ENCODE measurements at regions not wholly inside any gene's neighbourhood (a gene's known extent, or its start where the extent isn't known, plus 50 kb on each side); places are given as distances from the start of the nearest gene placed in this dataset.

GRCh38 chr14:55951341-55952206 is 166.6 kb upstream of the PELI2 start:
- DNase-seq (ENCODE audit: low read depth): no peak
- H3K4me3 ChIP-seq (ENCODE audit: control insufficient read depth, low read depth, low read length): no peak overlapping the region
- no peak for TF ChIP-seq CTCF (IDR thresholded peaks at IDR 0.05; ENCODE audit: control insufficient read depth, insufficient read depth, low read depth, low read length, missing control alignments)

GRCh38 chr14:55954108-55954507 is 164.1 kb upstream of the PELI2 start:
- no peak for TF ChIP-seq CTCF (IDR thresholded peaks at IDR 0.05; ENCODE audit: control insufficient read depth, insufficient read depth, low read depth, low read length, missing control alignments)
- no peak overlapping the region for H3K4me3 ChIP-seq (ENCODE audit: control insufficient read depth, low read depth, low read length)
- no peak for DNase-seq (ENCODE audit: low read depth)

GRCh38 chr14:55955175-55955574 is 163.0 kb upstream of the PELI2 start:
- no peak for DNase-seq (ENCODE audit: low read depth)
- TF ChIP-seq CTCF (IDR thresholded peaks at IDR 0.05; ENCODE audit: control insufficient read depth, insufficient read depth, low read depth, low read length, missing control alignments): no peak
- H3K4me3 ChIP-seq (ENCODE audit: control insufficient read depth, low read depth, low read length): no peak overlapping the region

GRCh38 chr14:55957950-55958349 is 160.3 kb upstream of the PELI2 start:
- no peak for TF ChIP-seq CTCF (IDR thresholded peaks at IDR 0.05; ENCODE audit: control insufficient read depth, insufficient read depth, low read depth, low read length, missing control alignments)
- DNase-seq (ENCODE audit: low read depth): no peak
- H3K4me3 ChIP-seq (ENCODE audit: control insufficient read depth, low read depth, low read length): no peak overlapping the region

- no peak for TF ChIP-seq CTCF (IDR thresholded peaks at IDR 0.05; ENCODE audit: control insufficient read depth, insufficient read depth, low read depth, low read length, missing control alignments)
- no peak overlapping the region for H3K4me3 ChIP-seq (ENCODE audit: control insufficient read depth, low read depth, low read length)
- DNase-seq (ENCODE audit: low read depth): no peak
Observed at GRCh38 chr14:55963295-55963694, 154.9 kb upstream of the PELI2 start.

GRCh38 chr14:55964091-55964490 is 154.1 kb upstream of the PELI2 start:
- H3K4me3 ChIP-seq (ENCODE audit: control insufficient read depth, low read depth, low read length): no peak overlapping the region
- TF ChIP-seq CTCF (IDR thresholded peaks at IDR 0.05; ENCODE audit: control insufficient read depth, insufficient read depth, low read depth, low read length, missing control alignments): no peak
- DNase-seq (ENCODE audit: low read depth): no peak

Measured in AG09309 (cell line).